ENCODE measurements at regions not wholly inside any gene's neighbourhood (a gene's known extent, or its start where the extent isn't known, plus 50 kb on each side); places are given as distances from the start of the nearest gene placed in this dataset.

DNA sequence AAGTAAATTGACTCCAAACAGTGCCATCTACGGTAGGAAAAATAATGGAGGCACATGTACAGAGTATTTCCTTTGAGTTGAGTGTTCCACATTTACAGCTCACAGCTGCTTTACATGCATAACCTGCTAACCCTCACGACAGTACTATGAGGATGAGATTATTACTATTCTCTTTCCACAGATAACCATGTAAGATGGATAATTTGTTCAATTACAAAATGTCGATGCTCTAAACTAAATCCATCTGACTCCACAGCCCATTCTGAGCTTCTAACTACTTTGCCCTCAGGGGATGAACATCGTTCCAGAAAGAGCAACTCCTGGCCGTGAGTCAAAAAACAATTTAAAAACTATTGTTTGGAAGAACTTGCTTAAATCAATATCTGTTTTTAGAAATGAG lies 330.4 kb upstream of the NWD2 start:
- no peaks in the 10 kb centered on the region for H3K36me3 ChIP-seq
- no peak overlapping the region for H3K27ac ChIP-seq
- no peaks in the 10 kb centered on the region for H3K9me3 ChIP-seq
- WGBS, 2 donors, result 67 to 76% methylated on average over 5 of the region's 5 CpGs
- H3K4me1 ChIP-seq, result no peaks in the 10 kb centered on the region
- H3K27me3 ChIP-seq, result no peaks in the 10 kb centered on the region
- TF ChIP-seq, protein P1, sequence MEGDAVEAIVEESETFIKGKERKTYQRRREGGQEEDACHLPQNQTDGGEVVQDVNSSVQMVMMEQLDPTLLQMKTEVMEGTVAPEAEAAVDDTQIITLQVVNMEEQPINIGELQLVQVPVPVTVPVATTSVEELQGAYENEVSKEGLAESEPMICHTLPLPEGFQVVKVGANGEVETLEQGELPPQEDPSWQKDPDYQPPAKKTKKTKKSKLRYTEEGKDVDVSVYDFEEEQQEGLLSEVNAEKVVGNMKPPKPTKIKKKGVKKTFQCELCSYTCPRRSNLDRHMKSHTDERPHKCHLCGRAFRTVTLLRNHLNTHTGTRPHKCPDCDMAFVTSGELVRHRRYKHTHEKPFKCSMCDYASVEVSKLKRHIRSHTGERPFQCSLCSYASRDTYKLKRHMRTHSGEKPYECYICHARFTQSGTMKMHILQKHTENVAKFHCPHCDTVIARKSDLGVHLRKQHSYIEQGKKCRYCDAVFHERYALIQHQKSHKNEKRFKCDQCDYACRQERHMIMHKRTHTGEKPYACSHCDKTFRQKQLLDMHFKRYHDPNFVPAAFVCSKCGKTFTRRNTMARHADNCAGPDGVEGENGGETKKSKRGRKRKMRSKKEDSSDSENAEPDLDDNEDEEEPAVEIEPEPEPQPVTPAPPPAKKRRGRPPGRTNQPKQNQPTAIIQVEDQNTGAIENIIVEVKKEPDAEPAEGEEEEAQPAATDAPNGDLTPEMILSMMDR (IDR thresholded peaks at IDR 0.05), result no peak
- no peak for TF ChIP-seq POLR2A (IDR thresholded peaks at IDR 0.05)
- DNase-seq, result no peak
- H3K4me3 ChIP-seq (replicated peaks in 1 of 3), result no peak overlapping the region
- intact Hi-C loops (cut with DNase I), result no loop called here

DNA sequence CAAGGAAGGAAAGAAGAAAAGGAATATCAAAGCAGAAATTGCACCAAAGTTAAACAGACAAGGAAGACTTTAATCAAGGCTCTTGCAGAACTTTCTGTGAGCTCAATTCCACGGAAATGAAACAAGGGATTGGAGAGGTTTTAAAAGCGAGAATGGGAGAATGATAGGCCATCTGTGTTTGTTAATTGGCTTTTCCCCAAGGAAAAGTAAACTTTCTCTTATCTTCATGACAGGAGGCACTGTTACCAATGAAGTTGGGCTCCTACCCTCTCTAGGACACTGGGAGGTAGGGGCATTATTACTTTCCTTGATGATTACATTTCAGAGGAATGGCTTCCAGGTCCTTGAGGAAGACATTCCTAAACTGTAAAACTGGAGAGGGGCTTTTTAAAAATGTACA lies 328.8 kb upstream of the NWD2 start:
- intact Hi-C loops (cut with DNase I), result no loop called here
- no peaks in the 10 kb centered on the region for H3K9me3 ChIP-seq
- no peak for DNase-seq
- H3K4me3 ChIP-seq (replicated peaks in 1 of 3), result no peak overlapping the region
- 33 to 39% methylated on average over 2 of the region's 2 CpGs for WGBS, 2 donors
- no peaks in the 10 kb centered on the region for H3K36me3 ChIP-seq
- TF ChIP-seq, protein P1 (IDR thresholded peaks at IDR 0.05), result no peak
- no peak for TF ChIP-seq POLR2A (IDR thresholded peaks at IDR 0.05)
- no peaks in the 10 kb centered on the region for H3K4me1 ChIP-seq
- no peak overlapping the region for H3K27ac ChIP-seq
- H3K27me3 ChIP-seq, result no peaks in the 10 kb centered on the region

DNA sequence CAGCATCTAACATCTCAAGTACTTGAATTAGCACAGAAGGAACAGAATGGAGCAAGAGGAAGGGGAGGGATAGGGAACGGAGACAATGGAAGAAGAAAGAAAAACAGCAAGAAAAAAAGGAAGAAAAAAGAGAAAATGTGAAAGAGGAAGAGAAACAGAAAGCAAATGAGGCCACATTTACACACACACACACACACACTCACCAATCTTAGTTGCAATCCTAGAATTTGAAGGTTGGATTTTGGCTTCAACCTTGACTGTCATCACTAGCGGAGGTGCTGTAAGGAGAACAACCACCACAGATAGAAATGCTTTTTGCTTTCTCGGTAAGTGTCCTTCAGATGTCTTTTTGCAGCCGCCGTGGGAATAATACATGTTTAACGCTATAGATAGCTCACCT lies 327.1 kb upstream of the NWD2 start:
- H3K4me1 ChIP-seq, result no peaks in the 10 kb centered on the region
- H3K36me3 ChIP-seq, result no peaks in the 10 kb centered on the region
- H3K27me3 ChIP-seq, result no peaks in the 10 kb centered on the region
- no peak for TF ChIP-seq POLR2A (IDR thresholded peaks at IDR 0.05)
- TF ChIP-seq, protein P1 (IDR thresholded peaks at IDR 0.05), result no peak
- no peaks in the 10 kb centered on the region for H3K9me3 ChIP-seq
- no peak overlapping the region for H3K27ac ChIP-seq
- intact Hi-C loops (cut with DNase I), result no loop called here
- no peak overlapping the region for H3K4me3 ChIP-seq (replicated peaks in 1 of 3)
- 66 to 82% methylated on average over 6 of the region's 6 CpGs for WGBS, 2 donors
- DNase-seq, result no peak

DNA sequence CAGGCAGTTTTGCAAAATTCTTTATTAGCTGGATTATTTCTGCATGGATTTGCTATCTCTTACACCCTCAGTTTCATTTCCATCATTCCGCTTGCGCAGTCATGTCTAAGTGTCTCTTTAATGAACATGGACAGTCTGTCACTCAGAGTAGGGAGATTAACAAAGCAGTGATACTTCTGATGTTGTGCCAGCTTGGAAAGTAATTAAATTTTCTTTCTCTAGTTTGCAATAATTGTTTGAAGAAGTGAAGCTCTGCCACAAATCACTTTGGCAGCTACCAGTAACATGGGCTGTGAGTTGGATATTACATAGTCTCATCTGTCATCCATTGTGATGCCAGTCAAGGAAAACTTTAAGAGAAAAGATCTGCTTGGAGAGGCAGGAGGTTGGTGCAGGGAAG lies 324.8 kb upstream of the NWD2 start:
- Histone ChIP-seq H3K27me3 (no peaks in the 10 kb centered on the region), H3K36me3 (no peaks in the 10 kb centered on the region), H3K27ac (no peak overlapping the region), H3K4me3 (replicated peaks in 1 of 3) (no peak overlapping the region), H3K9me3 (no peaks in the 10 kb centered on the region), H3K4me1 (no peaks in the 10 kb centered on the region)
- no peak for DNase-seq
- TF ChIP-seq, protein P1 (IDR thresholded peaks at IDR 0.05), result no peak
- no peak for TF ChIP-seq POLR2A (IDR thresholded peaks at IDR 0.05)
- WGBS, 2 donors, result 75 to 98% methylated on average over 2 of the region's 2 CpGs
- intact Hi-C loops (cut with DNase I), result no loop called here

DNA sequence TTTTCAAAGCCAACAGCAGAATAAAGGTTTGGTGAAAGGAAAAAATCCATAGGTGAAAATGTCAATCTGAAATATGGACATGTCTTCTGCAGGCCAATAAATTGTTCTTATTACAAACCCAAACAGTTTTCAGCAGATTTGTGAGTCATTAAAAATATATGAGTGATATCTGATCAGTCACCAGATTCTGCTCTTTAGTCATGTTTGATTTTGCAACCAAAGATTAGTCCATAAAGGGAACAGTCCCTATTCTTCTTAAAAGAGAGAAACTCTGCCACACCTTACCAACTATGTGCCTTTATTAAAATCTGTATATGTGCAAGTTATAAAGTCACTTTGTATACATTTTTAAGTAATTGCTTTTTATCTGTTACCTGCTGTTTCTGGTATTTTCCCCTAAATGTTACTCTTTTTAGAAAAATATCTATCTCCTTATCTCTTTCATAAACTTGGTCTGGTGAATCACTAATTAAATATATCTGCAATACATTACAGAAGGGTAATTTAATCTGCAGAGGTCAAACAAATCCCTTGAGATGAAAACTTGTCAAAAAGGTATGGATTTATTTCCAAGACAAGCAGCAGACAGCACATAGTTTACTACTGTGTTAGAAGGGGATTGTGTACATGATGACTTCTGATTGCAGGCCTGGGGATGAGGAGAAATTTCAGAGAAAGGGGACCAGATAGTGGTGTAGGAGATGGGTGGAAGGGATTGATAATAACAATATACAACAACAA lies 322.9 kb upstream of the NWD2 start:
- TF ChIP-seq POLR2A (IDR thresholded peaks at IDR 0.05), result no peak
- TF ChIP-seq, protein P1 (IDR thresholded peaks at IDR 0.05), result no peak
- intact Hi-C loops (cut with DNase I), result no loop called here

More for the DNA sequence above, 322.9 kb upstream of the NWD2 start:
- H3K9me3 ChIP-seq, result no peaks in the 10 kb centered on the region
- no peak for DNase-seq
- no peaks in the 10 kb centered on the region for H3K27me3 ChIP-seq
- H3K4me3 ChIP-seq (replicated peaks in 1 of 3), result no peak overlapping the region
- H3K4me1 ChIP-seq, result no peaks in the 10 kb centered on the region
- H3K36me3 ChIP-seq, result no peaks in the 10 kb centered on the region
- no peak overlapping the region for H3K27ac ChIP-seq
